ENCODE measurements at regions not wholly inside any gene's neighbourhood (a gene's known extent, or its start where the extent isn't known, plus 50 kb on each side); places are given as distances from the start of the nearest gene placed in this dataset.

DNA sequence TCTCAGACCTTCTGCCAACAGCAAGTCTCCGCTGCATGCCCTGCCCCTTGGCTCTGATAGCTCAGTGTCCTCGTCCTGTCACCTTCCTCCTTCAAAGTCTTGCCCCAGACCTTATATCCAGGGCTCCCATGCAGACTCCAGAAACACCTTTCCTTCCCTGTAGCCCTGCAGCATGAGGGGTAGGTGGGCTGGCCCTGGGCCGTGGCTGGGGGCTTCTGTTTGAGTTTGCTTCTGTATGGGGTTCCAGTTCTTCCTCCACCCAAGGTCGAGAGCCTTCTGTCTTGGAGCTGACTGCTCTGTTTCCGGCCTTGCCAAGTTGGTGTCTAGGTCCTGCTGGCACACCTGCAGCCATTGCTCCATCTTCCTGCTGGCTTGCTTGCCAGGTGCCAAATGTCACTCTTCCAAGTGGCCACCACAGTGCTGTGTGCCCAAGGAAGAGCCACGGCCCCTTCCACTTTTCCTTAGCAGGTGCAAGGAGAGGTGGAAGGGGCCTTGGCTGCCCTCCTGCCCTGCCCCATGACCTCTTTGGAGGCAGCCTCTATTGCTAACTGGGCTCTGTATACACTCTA, 74.8 kb upstream of the NECTIN1 start:
- no peak overlapping the region for H3K4me3 ChIP-seq (ENCODE audit: low read depth, low read length)
- peaks cover 82% of the 10 kb centered on the region for H3K27me3 ChIP-seq (ENCODE audit: insufficient read depth, low read length)
- no peaks in the 10 kb centered on the region for H3K79me2 ChIP-seq (ENCODE audit: control insufficient read depth, insufficient read depth, low read length, unreplicated experiment)
- no peak overlapping the region for H3K27ac ChIP-seq (ENCODE audit: low read depth, low read length)
- H2AFZ ChIP-seq (ENCODE audit: low read length, unreplicated experiment): no peak overlapping the region
- no peaks in the 10 kb centered on the region for H3K36me3 ChIP-seq (ENCODE audit: insufficient read depth, low read length)
- no peaks in the 10 kb centered on the region for H3K4me1 ChIP-seq (ENCODE audit: control insufficient read depth, insufficient read depth, low read length, unreplicated experiment)

DNA sequence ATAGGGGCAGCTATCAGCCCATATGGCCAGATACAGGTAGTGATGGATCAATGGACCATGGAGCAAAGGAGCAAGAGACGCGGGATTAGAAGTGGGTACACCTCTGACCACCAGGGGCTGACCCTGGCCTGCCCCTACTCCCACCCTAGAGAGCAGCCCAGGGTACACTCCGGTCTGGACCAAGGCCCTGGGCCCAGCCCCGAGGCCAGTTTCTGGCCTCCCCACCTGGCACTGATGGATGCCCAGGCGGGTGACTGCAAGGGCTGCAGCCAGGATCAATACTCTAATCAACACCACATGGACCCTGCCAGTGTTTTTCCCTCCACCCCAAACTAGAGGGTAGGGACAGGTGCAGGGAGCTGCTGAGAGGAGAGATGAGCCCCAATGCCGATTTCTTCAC, 74.1 kb upstream of the NECTIN1 start:
- Histone ChIP-seq H3K4me3 (ENCODE audit: low read depth, low read length) (no peak overlapping the region), H2AFZ (ENCODE audit: low read length, unreplicated experiment) (no peak overlapping the region), H3K79me2 (ENCODE audit: control insufficient read depth, insufficient read depth, low read length, unreplicated experiment) (no peaks in the 10 kb centered on the region), H3K27me3 (ENCODE audit: insufficient read depth, low read length) (peaks cover 82% of the 10 kb centered on the region), H3K36me3 (ENCODE audit: insufficient read depth, low read length) (no peaks in the 10 kb centered on the region), H3K27ac (ENCODE audit: low read depth, low read length) (no peak overlapping the region), H3K4me1 (ENCODE audit: control insufficient read depth, insufficient read depth, low read length, unreplicated experiment) (no peaks in the 10 kb centered on the region)

DNA sequence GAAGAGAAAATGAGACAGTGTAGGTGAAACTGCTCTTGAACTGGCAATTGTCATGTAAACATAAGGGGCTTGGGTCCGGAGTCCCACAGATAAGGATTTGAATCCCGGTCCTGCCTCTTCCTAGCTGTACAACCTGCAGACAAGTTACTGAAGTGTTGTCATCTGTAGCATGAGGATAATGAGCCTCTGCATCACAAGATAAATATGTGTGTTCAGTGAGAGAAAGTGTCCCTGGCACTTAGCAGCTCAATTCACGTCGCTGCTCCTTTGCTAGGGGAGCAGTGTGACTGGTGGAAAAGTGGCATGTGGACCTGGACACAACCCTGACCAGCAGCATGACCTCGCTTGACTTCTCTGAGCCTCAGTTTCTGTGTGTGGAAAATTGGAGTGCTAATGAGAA, 73.7 kb upstream of the NECTIN1 start:
- Histone ChIP-seq H3K27me3 (ENCODE audit: insufficient read depth, low read length) (peaks cover 81% of the 10 kb centered on the region), H3K79me2 (ENCODE audit: control insufficient read depth, insufficient read depth, low read length, unreplicated experiment) (no peaks in the 10 kb centered on the region), H3K4me1 (ENCODE audit: control insufficient read depth, insufficient read depth, low read length, unreplicated experiment) (no peaks in the 10 kb centered on the region), H3K4me3 (ENCODE audit: low read depth, low read length) (no peak overlapping the region), H3K36me3 (ENCODE audit: insufficient read depth, low read length) (no peaks in the 10 kb centered on the region), H3K27ac (ENCODE audit: low read depth, low read length) (no peak overlapping the region), H2AFZ (ENCODE audit: low read length, unreplicated experiment) (no peak overlapping the region)

DNA sequence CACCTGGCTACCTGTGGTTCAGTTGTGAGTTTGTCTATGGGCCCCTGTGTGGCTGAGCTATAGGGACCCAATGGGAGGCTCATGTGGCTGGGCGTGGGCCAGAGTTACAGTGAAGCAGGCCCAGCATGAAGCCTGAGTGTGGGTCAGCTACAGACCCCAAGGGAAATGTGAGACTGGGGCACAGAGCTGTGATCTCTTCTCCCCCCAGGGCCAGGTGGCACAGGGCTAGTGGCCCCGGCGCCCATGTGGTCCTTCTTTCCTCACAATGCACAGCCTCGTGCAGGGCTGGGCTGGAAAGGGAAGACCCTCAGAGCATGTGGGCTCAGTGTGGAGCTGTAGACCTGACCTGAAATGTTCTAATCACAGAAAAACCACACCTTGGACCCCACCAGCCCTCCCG, 71.6 kb upstream of the NECTIN1 start:
- H3K27me3 ChIP-seq (ENCODE audit: insufficient read depth, low read length): peaks cover 60% of the 10 kb centered on the region

DNA sequence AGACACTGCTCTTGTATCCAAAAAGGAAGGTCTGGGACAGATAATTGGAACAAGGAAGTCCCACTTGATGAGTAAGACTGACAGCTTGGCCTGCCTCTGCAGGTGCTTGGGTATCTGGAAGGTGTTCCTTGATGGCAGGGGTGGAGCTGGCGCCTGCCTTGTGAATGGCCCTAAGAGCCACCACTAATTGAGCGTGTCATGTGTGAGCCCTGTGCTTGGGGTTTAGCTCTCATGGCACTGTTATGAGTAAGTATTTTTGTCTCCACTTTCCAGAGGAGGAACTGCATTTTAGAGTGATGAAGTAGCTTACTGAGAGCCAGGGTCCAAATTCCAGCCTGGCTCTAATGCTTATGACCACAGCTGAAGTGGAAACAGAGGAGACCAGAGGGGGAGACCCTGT, 71.2 kb upstream of the NECTIN1 start:
- no peak overlapping the region for H2AFZ ChIP-seq (ENCODE audit: low read length, unreplicated experiment)
- no peaks in the 10 kb centered on the region for H3K36me3 ChIP-seq (ENCODE audit: insufficient read depth, low read length)
- no peak overlapping the region for H3K4me3 ChIP-seq (ENCODE audit: low read depth, low read length)
- H3K4me1 ChIP-seq (ENCODE audit: control insufficient read depth, insufficient read depth, low read length, unreplicated experiment): peaks cover 5% of the 10 kb centered on the region
- H3K27me3 ChIP-seq (ENCODE audit: insufficient read depth, low read length): peaks cover 56% of the 10 kb centered on the region
- no peak overlapping the region for H3K27ac ChIP-seq (ENCODE audit: low read depth, low read length)
- H3K79me2 ChIP-seq (ENCODE audit: control insufficient read depth, insufficient read depth, low read length, unreplicated experiment): no peaks in the 10 kb centered on the region

More for the DNA sequence above, 71.6 kb upstream of the NECTIN1 start:
- Histone ChIP-seq H3K79me2 (ENCODE audit: control insufficient read depth, insufficient read depth, low read length, unreplicated experiment) (no peaks in the 10 kb centered on the region), H3K36me3 (ENCODE audit: insufficient read depth, low read length) (no peaks in the 10 kb centered on the region), H3K4me3 (ENCODE audit: low read depth, low read length) (no peak overlapping the region), H3K27ac (ENCODE audit: low read depth, low read length) (no peak overlapping the region), H2AFZ (ENCODE audit: low read length, unreplicated experiment) (no peak overlapping the region), H3K4me1 (ENCODE audit: control insufficient read depth, insufficient read depth, low read length, unreplicated experiment) (peaks cover under 1% of the 10 kb centered on the region)

DNA sequence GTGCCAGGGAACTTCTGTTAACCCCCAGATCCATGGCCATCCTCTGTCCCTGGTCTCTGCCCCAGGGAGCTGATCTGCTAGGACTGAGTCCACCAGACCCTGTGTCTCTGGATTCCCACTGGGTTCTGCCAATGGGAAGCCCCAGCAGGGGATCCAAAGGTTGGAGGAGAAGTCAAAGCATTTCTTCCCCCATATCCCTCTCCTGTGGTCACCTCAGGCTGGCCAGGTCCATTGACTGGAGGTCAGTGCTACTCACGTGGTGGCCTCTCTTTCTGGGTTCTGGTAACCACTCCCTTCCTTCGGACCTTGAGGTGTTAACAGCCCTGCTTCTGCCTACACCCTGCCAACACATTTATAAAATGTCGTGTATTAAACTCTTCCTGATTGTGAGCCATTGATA, 69.7 kb upstream of the NECTIN1 start:
- peaks cover 11% of the 10 kb centered on the region for H3K4me1 ChIP-seq (ENCODE audit: control insufficient read depth, insufficient read depth, low read length, unreplicated experiment)
- H3K79me2 ChIP-seq (ENCODE audit: control insufficient read depth, insufficient read depth, low read length, unreplicated experiment): no peaks in the 10 kb centered on the region
- no peak overlapping the region for H3K4me3 ChIP-seq (ENCODE audit: low read depth, low read length)
- H2AFZ ChIP-seq (ENCODE audit: low read length, unreplicated experiment): no peak overlapping the region
- H3K27me3 ChIP-seq (ENCODE audit: insufficient read depth, low read length): peaks cover 47% of the 10 kb centered on the region
- no peaks in the 10 kb centered on the region for H3K36me3 ChIP-seq (ENCODE audit: insufficient read depth, low read length)
- H3K27ac ChIP-seq (ENCODE audit: low read depth, low read length): no peak overlapping the region

DNA sequence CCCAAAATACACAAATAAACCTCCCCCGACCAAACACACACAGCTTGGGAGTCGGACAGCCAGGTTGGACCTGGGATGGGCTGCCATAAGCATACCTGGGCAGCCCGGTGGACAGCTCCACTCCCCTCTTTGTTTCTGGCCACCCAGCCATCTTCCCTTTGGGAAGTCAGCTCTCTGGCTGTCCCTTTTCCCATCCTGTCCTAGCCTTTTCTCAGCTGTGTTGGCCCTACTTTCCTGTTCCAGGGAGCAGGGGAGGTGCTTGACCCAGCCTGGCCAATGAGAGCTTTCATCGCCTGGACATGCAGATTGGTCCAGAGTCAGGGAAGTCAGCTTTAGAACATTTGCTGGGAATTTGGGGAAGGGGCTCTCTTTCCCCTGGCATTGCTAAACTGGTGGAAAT, 68.7 kb upstream of the NECTIN1 start:
- Histone ChIP-seq H2AFZ (ENCODE audit: low read length, unreplicated experiment) (no peak overlapping the region), H3K27me3 (ENCODE audit: insufficient read depth, low read length) (peaks cover 44% of the 10 kb centered on the region), H3K4me3 (ENCODE audit: low read depth, low read length) (no peak overlapping the region), H3K36me3 (ENCODE audit: insufficient read depth, low read length) (no peaks in the 10 kb centered on the region), H3K79me2 (ENCODE audit: control insufficient read depth, insufficient read depth, low read length, unreplicated experiment) (no peaks in the 10 kb centered on the region), H3K4me1 (ENCODE audit: control insufficient read depth, insufficient read depth, low read length, unreplicated experiment) (peaks cover 20% of the 10 kb centered on the region), H3K27ac (ENCODE audit: low read depth, low read length) (no peak overlapping the region)

DNA sequence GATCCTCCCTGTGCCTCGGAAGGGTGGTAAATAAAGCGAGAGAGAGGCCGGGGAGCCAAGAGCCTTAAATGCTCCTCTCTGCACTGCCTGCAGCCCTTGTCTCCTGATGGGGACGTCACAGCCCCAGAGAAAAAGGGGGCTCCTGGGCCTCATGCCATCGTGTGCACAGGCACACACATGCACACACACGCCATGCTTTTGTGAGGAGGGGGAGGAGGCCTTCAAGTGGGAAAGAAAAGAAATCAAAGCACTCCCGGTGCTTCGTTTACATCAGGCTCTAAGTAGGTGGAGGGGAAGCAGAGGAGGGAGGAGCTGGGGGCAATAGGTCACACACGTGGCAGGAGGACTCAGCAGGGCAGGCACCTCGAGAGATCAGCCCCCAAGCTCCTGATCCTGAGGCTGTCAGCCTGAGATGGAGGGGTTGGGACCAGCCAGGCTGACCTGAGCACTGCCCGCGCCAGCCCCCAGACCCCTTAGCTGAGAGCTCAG, 68.2 kb upstream of the NECTIN1 start:
- Histone ChIP-seq H3K27me3 (ENCODE audit: insufficient read depth, low read length) (peaks cover 39% of the 10 kb centered on the region), H3K27ac (ENCODE audit: low read depth, low read length) (no peak overlapping the region), H3K4me3 (ENCODE audit: low read depth, low read length) (no peak overlapping the region)

DNA sequence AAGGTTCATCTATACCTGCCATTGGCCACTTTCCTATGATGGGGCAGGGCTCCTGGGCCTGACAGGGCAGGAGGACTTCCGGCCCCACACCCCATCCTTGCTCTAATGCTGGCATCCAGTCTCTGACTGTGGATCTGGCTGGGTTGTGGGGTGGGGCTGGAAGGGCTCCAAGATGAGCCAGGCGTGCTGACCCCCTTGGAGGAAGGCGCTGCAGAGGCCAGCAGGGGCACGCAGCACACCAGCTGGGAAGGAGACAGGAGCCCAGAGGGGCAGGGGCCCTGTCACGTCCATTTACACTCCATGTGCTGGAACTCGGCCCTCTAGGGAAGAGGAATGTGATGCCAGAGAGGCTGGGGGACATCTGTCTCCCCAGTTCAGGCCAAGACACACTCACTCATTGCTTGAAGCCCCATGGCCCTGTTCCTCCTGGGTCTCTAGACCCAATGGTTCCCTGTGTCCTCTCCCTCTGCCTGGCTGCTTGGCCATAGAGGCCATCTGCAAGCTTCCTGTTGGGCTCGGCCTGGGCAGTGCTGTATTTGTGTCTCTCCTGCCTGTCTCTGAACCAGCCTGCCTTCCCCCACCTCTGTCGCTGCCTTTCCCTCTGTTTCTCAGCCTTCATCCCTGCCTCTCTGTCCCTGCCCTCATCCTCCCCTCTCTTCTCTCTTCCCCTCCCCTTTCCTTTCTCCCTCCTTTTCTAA, 67.5 kb upstream of the NECTIN1 start:
- H3K36me3 ChIP-seq (ENCODE audit: insufficient read depth, low read length): no peaks in the 10 kb centered on the region
- H3K79me2 ChIP-seq (ENCODE audit: control insufficient read depth, insufficient read depth, low read length, unreplicated experiment): no peaks in the 10 kb centered on the region
- peaks cover 35% of the 10 kb centered on the region for H3K27me3 ChIP-seq (ENCODE audit: insufficient read depth, low read length)
- H3K27ac ChIP-seq (ENCODE audit: low read depth, low read length): no peak overlapping the region
- no peak overlapping the region for H3K4me3 ChIP-seq (ENCODE audit: low read depth, low read length)
- H3K4me1 ChIP-seq (ENCODE audit: control insufficient read depth, insufficient read depth, low read length, unreplicated experiment): peaks cover 27% of the 10 kb centered on the region
- no peak overlapping the region for H2AFZ ChIP-seq (ENCODE audit: low read length, unreplicated experiment)

More for the DNA sequence above, 68.2 kb upstream of the NECTIN1 start:
- Histone ChIP-seq H2AFZ (ENCODE audit: low read length, unreplicated experiment) (no peak overlapping the region), H3K79me2 (ENCODE audit: control insufficient read depth, insufficient read depth, low read length, unreplicated experiment) (no peaks in the 10 kb centered on the region), H3K4me1 (ENCODE audit: control insufficient read depth, insufficient read depth, low read length, unreplicated experiment) (peaks cover 21% of the 10 kb centered on the region), H3K36me3 (ENCODE audit: insufficient read depth, low read length) (no peaks in the 10 kb centered on the region)

DNA sequence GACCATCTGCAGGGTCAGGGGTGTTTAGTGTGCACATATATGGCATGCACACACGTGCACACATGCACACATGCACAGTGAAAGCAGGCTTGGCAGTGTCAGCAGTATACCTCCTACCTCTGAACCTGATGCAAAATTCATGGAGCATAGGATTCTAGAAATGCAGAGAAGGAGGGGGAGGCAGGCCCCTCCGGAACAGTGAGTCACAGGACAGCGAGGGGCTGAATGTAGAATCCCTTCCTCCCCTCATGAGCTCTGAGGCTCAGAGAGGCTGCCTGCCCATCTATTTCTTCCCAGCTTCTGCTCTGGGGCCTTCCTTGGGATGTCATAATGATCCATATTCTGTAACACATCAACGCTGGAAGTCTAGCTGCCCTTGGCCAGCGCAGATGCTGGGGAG, 66.7 kb upstream of the NECTIN1 start:
- Histone ChIP-seq H3K27ac (ENCODE audit: low read depth, low read length) (no peak overlapping the region), H3K36me3 (ENCODE audit: insufficient read depth, low read length) (no peaks in the 10 kb centered on the region), H3K4me3 (ENCODE audit: low read depth, low read length) (no peak overlapping the region), H3K79me2 (ENCODE audit: control insufficient read depth, insufficient read depth, low read length, unreplicated experiment) (no peaks in the 10 kb centered on the region), H2AFZ (ENCODE audit: low read length, unreplicated experiment) (no peak overlapping the region), H3K27me3 (ENCODE audit: insufficient read depth, low read length) (peaks cover 28% of the 10 kb centered on the region), H3K4me1 (ENCODE audit: control insufficient read depth, insufficient read depth, low read length, unreplicated experiment) (peaks cover 27% of the 10 kb centered on the region)

DNA sequence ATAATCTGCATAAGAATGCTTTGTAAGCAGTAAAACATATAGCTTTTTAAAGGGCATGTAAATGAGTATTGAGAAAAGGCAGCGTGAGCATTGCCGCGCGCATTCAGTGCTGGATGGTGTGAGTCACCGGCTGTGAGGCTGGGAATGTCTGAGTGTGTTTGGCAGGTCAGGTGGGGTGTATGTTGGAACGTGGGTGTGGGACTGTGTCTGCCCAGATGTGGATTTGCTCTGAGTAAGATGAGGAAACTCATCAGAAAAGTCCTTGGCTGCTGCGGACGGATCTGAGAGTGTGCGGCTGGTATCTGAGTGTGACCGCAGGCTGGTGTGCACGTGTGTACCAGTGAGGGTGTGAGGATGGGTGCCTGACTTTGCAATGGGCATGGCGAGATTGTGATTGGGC, 66.2 kb upstream of the NECTIN1 start:
- H3K4me1 ChIP-seq (ENCODE audit: control insufficient read depth, insufficient read depth, low read length, unreplicated experiment): peaks cover 27% of the 10 kb centered on the region
- no peak overlapping the region for H3K27ac ChIP-seq (ENCODE audit: low read depth, low read length)
- H3K36me3 ChIP-seq (ENCODE audit: insufficient read depth, low read length): no peaks in the 10 kb centered on the region
- H3K27me3 ChIP-seq (ENCODE audit: insufficient read depth, low read length): peaks cover 23% of the 10 kb centered on the region
- H3K4me3 ChIP-seq (ENCODE audit: low read depth, low read length): no peak overlapping the region
- no peaks in the 10 kb centered on the region for H3K79me2 ChIP-seq (ENCODE audit: control insufficient read depth, insufficient read depth, low read length, unreplicated experiment)
- H2AFZ ChIP-seq (ENCODE audit: low read length, unreplicated experiment): no peak overlapping the region

All from ACC112 (cell line).